Common myeloid progenitor, CD34-positive (primary cell): ENCODE measurements at regions not wholly inside any gene's neighbourhood (a gene's known extent, or its start where the extent isn't known, plus 50 kb on each side); places are given as distances from the start of the nearest gene placed in this dataset.

ENCODE experiments used
- CTCF ChIA-PET: fragments of 350-600 bp; sonication (Branson Sonifier 250); formaldehyde crosslinking; loops from one replicate; lab custom pipeline; 2021; ENCODE audit warnings: antibody characterized with exemption; lab: Charles Lee
- POLR2A ChIA-PET: fragments of 350-600 bp; sonication (Branson Sonifier 250); formaldehyde crosslinking; loops from one replicate; lab custom pipeline; 2021; ENCODE audit warnings: antibody characterized with exemption; lab: Charles Lee
- DNase-seq, 3 donors: peaks; one replicate each; pipeline versions ENCODE4 v3.0.0 to v3.0.0-alpha.2; 2013
- H3K27ac ChIP-seq, 2 experiments: 1 replicate in 1 of 2; 2 replicates in 1 of 2; pipeline ENCODE4 v1.7.0; 2013; ENCODE audit warnings: inconsistent platforms in 2 of 2, low read length in 2 of 2, mild to moderate bottlenecking in 2 of 2, low read depth in 1 of 2, moderate library complexity in 1 of 2; ENCODE audit not compliant: severe bottlenecking in 2 of 2, insufficient read depth in 1 of 2, poor library complexity in 1 of 2
- H3K27me3 ChIP-seq, 5 experiments: replicated peaks in 2 of 5; 1 replicate in 3 of 5; 2 replicates in 2 of 5; pipeline versions ENCODE4 v1.6.1 to v1.7.0; 2013; ENCODE audit warnings: low read length in 4 of 5, mild to moderate bottlenecking in 2 of 5, moderate library complexity in 2 of 5, inconsistent platforms in 1 of 5; ENCODE audit not compliant: insufficient read depth in 5 of 5, control insufficient read depth in 4 of 5
- H3K36me3 ChIP-seq, 4 experiments: 1 replicate in 2 of 4; 2 replicates in 2 of 4; pipeline versions ENCODE4 v1.6.1 to v1.7.0; 2013; ENCODE audit warnings: low read length in 3 of 4, control low read depth in 1 of 4, mild to moderate bottlenecking in 1 of 4; ENCODE audit not compliant: control insufficient read depth in 4 of 4, insufficient read depth in 4 of 4
- H3K4me1 ChIP-seq, 4 experiments: 1 replicate in 3 of 4; 2 replicates in 1 of 4; pipeline versions ENCODE4 v1.6.1 to v1.7.1; 2013; ENCODE audit warnings: low read length in 3 of 4, mild to moderate bottlenecking in 3 of 4, control low read depth in 1 of 4, inconsistent platforms in 1 of 4, moderate library complexity in 1 of 4; ENCODE audit not compliant: control insufficient read depth in 4 of 4, insufficient read depth in 4 of 4; ENCODE audit errors: control extremely low read depth in 1 of 4
- H3K4me3 ChIP-seq, 7 experiments: 1 replicate in 4 of 7; 2 replicates in 3 of 7; pipeline versions ENCODE4 v1.5.1 to v1.7.0; 2013; ENCODE audit warnings: mild to moderate bottlenecking in 7 of 7, low read length in 6 of 7, moderate library complexity in 6 of 7, inconsistent platforms in 2 of 7, low read depth in 2 of 7, control low read depth in 1 of 7; ENCODE audit not compliant: insufficient read depth in 4 of 7, control insufficient read depth in 1 of 7; ENCODE audit errors: extremely low read depth in 1 of 7
- H3K9me3 ChIP-seq, 5 experiments: 1 replicate in 4 of 5; 2 replicates in 1 of 5; pipeline versions ENCODE4 v1.6.1 to v1.7.1; 2013; ENCODE audit warnings: low read length in 4 of 5, mild to moderate bottlenecking in 2 of 5, inconsistent platforms in 1 of 5, low read depth in 1 of 5, moderate library complexity in 1 of 5; ENCODE audit not compliant: control insufficient read depth in 4 of 5, insufficient read depth in 2 of 5; ENCODE audit errors: control extremely low read depth in 1 of 5
- WGBS: methylation state at CpG from one replicate; pipeline ENCODE4 v1.1.5; 2013; ENCODE audit not compliant: insufficient coverage; 5-methylcytosine and 5-hydroxymethylcytosine counted together

GRCh38 chr1:59142311-59143132 lies 154.4 kb upstream of the FGGY start:
- 89% methylated on average over 7 of the region's 9 CpGs for WGBS
- H3K27me3 ChIP-seq: peaks cover 0 to 5% (median 0%) of the 10 kb centered on the region in 5 experiments
- H3K27ac ChIP-seq: no peak overlapping the region
- H3K4me1 ChIP-seq: peaks cover 12 to 40% (median 30%) of the 10 kb centered on the region in 4 experiments
- ChIA-PET CTCF (interaction anchor here (0.8 to 1.3 kb wide), 4 partner anchors 18 to 550 kb away, joined by 3 to 5 read pairs (median 4); no protein-coding TSS in a partner anchor), POLR2A (no interaction called here)
- no peaks in the 10 kb centered on the region for H3K36me3 ChIP-seq
- no peak overlapping the region for H3K4me3 ChIP-seq
- DNase-seq: no peak
- no peaks in the 10 kb centered on the region for H3K9me3 ChIP-seq

GRCh38 chr1:59143133-59143487 lies 153.8 kb upstream of the FGGY start:
- Histone ChIP-seq H3K4me1 (peaks cover 10 to 35% (median 25%) of the 10 kb centered on the region in 4 experiments), H3K36me3 (no peaks in the 10 kb centered on the region), H3K9me3 (no peaks in the 10 kb centered on the region), H3K27me3 (peaks cover 0 to 6% (median 0%) of the 10 kb centered on the region in 5 experiments), H3K27ac (no peak overlapping the region), H3K4me3 (no peak overlapping the region)
- WGBS: 0% methylated on average over 1 of the region's 2 CpGs
- CTCF ChIA-PET: interaction anchor here (1.0 to 1.3 kb wide), 3 partner anchors 17 to 550 kb away, joined by 3 to 5 read pairs (median 3); no protein-coding TSS in a partner anchor
- POLR2A ChIA-PET: no interaction called here
- peak; percentile 52 to 80 (median 79) for DNase-seq

- CTCF ChIA-PET: no interaction called here
Measured at GRCh38 chr1:59143811-59144210, 153.1 kb upstream of the FGGY start.

GRCh38 chr1:59144959-59145358 lies 151.9 kb upstream of the FGGY start:
- Histone ChIP-seq H3K36me3 (no peaks in the 10 kb centered on the region), H3K4me1 (peaks cover 3 to 22% (median 16%) of the 10 kb centered on the region in 4 experiments), H3K27ac (no peak overlapping the region), H3K4me3 (no peak overlapping the region), H3K9me3 (no peaks in the 10 kb centered on the region), H3K27me3 (peaks cover 0 to 6% (median 0%) of the 10 kb centered on the region in 5 experiments)
- POLR2A ChIA-PET: no interaction called here
- no peak for DNase-seq
- CTCF ChIA-PET: no interaction called here
- 100% methylated on average over 1 of the region's 2 CpGs for WGBS

More at GRCh38 chr1:59143811-59144210, 153.1 kb upstream of the FGGY start:
- Histone ChIP-seq H3K4me3 (no peak overlapping the region), H3K9me3 (no peaks in the 10 kb centered on the region), H3K27ac (no peak overlapping the region), H3K36me3 (no peaks in the 10 kb centered on the region), H3K4me1 (peaks cover 5 to 28% (median 18%) of the 10 kb centered on the region in 4 experiments), H3K27me3 (peaks cover 0 to 6% (median 0%) of the 10 kb centered on the region in 5 experiments)
- POLR2A ChIA-PET: no interaction called here
- DNase-seq: no peak
- 75% methylated on average over 2 of the region's 2 CpGs for WGBS

GRCh38 chr1:59146056-59146455 lies 150.8 kb upstream of the FGGY start:
- ChIA-PET CTCF (interaction anchor here (0.7 kb wide), 1 partner anchor 84 kb away, joined by 4 read pairs; no protein-coding TSS in a partner anchor), POLR2A (no interaction called here)
- DNase-seq: peak in 2 of 3 donors; percentile 18 to 27
- WGBS: 83% methylated on average over 3 of the region's 4 CpGs
- H3K4me1 ChIP-seq: peaks cover 7 to 28% (median 21%) of the 10 kb centered on the region in 4 experiments
- H3K4me3 ChIP-seq: peak overlapping the region in 4 of 7 experiments; percentile 55 to 80 (median 67)
- H3K27me3 ChIP-seq: peaks cover 0 to 6% (median 0%) of the 10 kb centered on the region in 5 experiments
- H3K9me3 ChIP-seq: no peaks in the 10 kb centered on the region
- no peaks in the 10 kb centered on the region for H3K36me3 ChIP-seq
- no peak overlapping the region for H3K27ac ChIP-seq

GRCh38 chr1:59146651-59147358 lies 150.1 kb upstream of the FGGY start:
- Histone ChIP-seq H3K9me3 (no peaks in the 10 kb centered on the region), H3K4me3 (peak overlapping the region; percentile 10 to 80 (median 60)), H3K27ac (no peak overlapping the region), H3K36me3 (no peaks in the 10 kb centered on the region), H3K4me1 (peaks cover 7 to 30% (median 22%) of the 10 kb centered on the region in 4 experiments), H3K27me3 (peaks cover 0 to 6% (median 0%) of the 10 kb centered on the region in 5 experiments)
- WGBS: 3% methylated on average over 47 of the region's 52 CpGs
- ChIA-PET POLR2A (no interaction called here), CTCF (no interaction called here)
- peak; percentile 45 to 63 (median 47) for DNase-seq
